Astrocyte (in vitro differentiated cells and primary cell): ENCODE measurements at regions not wholly inside any gene's neighbourhood (a gene's known extent, or its start where the extent isn't known, plus 50 kb on each side); places are given as distances from the start of the nearest gene placed in this dataset.

Source experiments
- CTCF ChIP-seq: IDR thresholded peaks from 2 replicates; pipeline ENCODE4 v1.5.1; 2011; ENCODE audit warnings: low read depth, mild to moderate bottlenecking, inconsistent platforms, low read length, moderate library complexity; ENCODE audit not compliant: insufficient read depth
- EZH2 ChIP-seq: IDR thresholded peaks from 2 replicates; pipeline ENCODE4 v1.6.1; 2012; ENCODE audit warnings: mild to moderate bottlenecking, low read length, inconsistent platforms; ENCODE audit not compliant: insufficient read depth

GRCh38 chr2:8398040-8398668 lies 283.7 kb upstream of the ID2 start:
- no peak for TF ChIP-seq EZH2
- TF ChIP-seq CTCF, result no peak
